ENCODE measurements at regions not wholly inside any gene's neighbourhood (a gene's known extent, or its start where the extent isn't known, plus 50 kb on each side); places are given as distances from the start of the nearest gene placed in this dataset.

GRCh38 chr2:190123956-190124355 lies 61.4 kb upstream of the MSTN start:
- H3K27me3 Mint-ChIP-seq = no peaks in the 10 kb centered on the region
- H3K9me3 Mint-ChIP-seq = no peaks in the 10 kb centered on the region
- H3K4me1 Mint-ChIP-seq = peaks cover 7% of the 10 kb centered on the region
- no peak overlapping the region for H3K4me3 Mint-ChIP-seq
- H3K36me3 Mint-ChIP-seq (ENCODE audit: insufficient read depth) = no peaks in the 10 kb centered on the region
- DNase-seq (ENCODE audit: low spot score in 2 of 2) (no peak), ATAC-seq (replicated peaks; ENCODE audit: extremely low read depth, poor library complexity, severe bottlenecking) (no peak)
- no peak overlapping the region for H3K27ac Mint-ChIP-seq (ENCODE audit: low read depth)

GRCh38 chr2:190121971-190122370 lies 59.4 kb upstream of the MSTN start:
- Mint-ChIP-seq H3K27ac (ENCODE audit: low read depth) (no peak overlapping the region), H3K36me3 (ENCODE audit: insufficient read depth) (no peaks in the 10 kb centered on the region), H3K4me1 (peaks cover 7% of the 10 kb centered on the region), H3K4me3 (no peak overlapping the region), H3K9me3 (no peaks in the 10 kb centered on the region), H3K27me3 (no peaks in the 10 kb centered on the region)
- ATAC-seq (replicated peaks; ENCODE audit: extremely low read depth, poor library complexity, severe bottlenecking) (no peak), DNase-seq (ENCODE audit: low spot score in 2 of 2) (no peak)

- peaks cover 7% of the 10 kb centered on the region for H3K4me1 Mint-ChIP-seq
- no peaks in the 10 kb centered on the region for H3K9me3 Mint-ChIP-seq
- no peak overlapping the region for H3K4me3 Mint-ChIP-seq
- H3K36me3 Mint-ChIP-seq (ENCODE audit: insufficient read depth) = no peaks in the 10 kb centered on the region
- ATAC-seq (replicated peaks; ENCODE audit: extremely low read depth, poor library complexity, severe bottlenecking) = no peak
- peaks cover under 1% of the 10 kb centered on the region for H3K27me3 Mint-ChIP-seq
- no peak overlapping the region for H3K27ac Mint-ChIP-seq (ENCODE audit: low read depth)
- no peak for DNase-seq (ENCODE audit: low spot score in 2 of 2)
These were observed 58.8 kb upstream of the MSTN start for GRCh38 chr2:190121305-190121704.

- DNase-seq (ENCODE audit: low spot score in 2 of 2) (no peak), ATAC-seq (replicated peaks; ENCODE audit: extremely low read depth, poor library complexity, severe bottlenecking) (peak; percentile 44)
- Mint-ChIP-seq H3K4me1 (peaks cover 7% of the 10 kb centered on the region), H3K9me3 (no peaks in the 10 kb centered on the region), H3K27ac (ENCODE audit: low read depth) (no peak overlapping the region), H3K36me3 (ENCODE audit: insufficient read depth) (no peaks in the 10 kb centered on the region), H3K4me3 (no peak overlapping the region), H3K27me3 (peaks cover 9% of the 10 kb centered on the region)
These were observed 57.5 kb upstream of the MSTN start for GRCh38 chr2:190119923-190120590.

- peak overlapping the region; percentile 10 for H3K27ac Mint-ChIP-seq (ENCODE audit: low read depth)
- DNase-seq (ENCODE audit: low spot score in 2 of 2) = peak in 1 of 2 donors; percentile 10
- ATAC-seq (replicated peaks; ENCODE audit: extremely low read depth, poor library complexity, severe bottlenecking) = peak; percentile 77
- H3K4me3 Mint-ChIP-seq = no peak overlapping the region
- H3K36me3 Mint-ChIP-seq (ENCODE audit: insufficient read depth) = no peaks in the 10 kb centered on the region
- H3K4me1 Mint-ChIP-seq = peaks cover 7% of the 10 kb centered on the region
- peaks cover 9% of the 10 kb centered on the region for H3K27me3 Mint-ChIP-seq
- H3K9me3 Mint-ChIP-seq = no peaks in the 10 kb centered on the region
These were observed 56.7 kb upstream of the MSTN start for GRCh38 chr2:190119257-190119656.

GRCh38 chr2:190117305-190117704 lies 54.8 kb upstream of the MSTN start:
- Mint-ChIP-seq H3K4me3 (no peak overlapping the region), H3K9me3 (no peaks in the 10 kb centered on the region), H3K27me3 (peaks cover 9% of the 10 kb centered on the region), H3K27ac (ENCODE audit: low read depth) (no peak overlapping the region), H3K4me1 (peaks cover 7% of the 10 kb centered on the region), H3K36me3 (ENCODE audit: insufficient read depth) (no peaks in the 10 kb centered on the region)
- ATAC-seq (replicated peaks; ENCODE audit: extremely low read depth, poor library complexity, severe bottlenecking) (no peak), DNase-seq (ENCODE audit: low spot score in 2 of 2) (no peak)

- Mint-ChIP-seq H3K4me1 (no peaks in the 10 kb centered on the region), H3K4me3 (no peak overlapping the region), H3K27ac (ENCODE audit: low read depth) (no peak overlapping the region), H3K9me3 (no peaks in the 10 kb centered on the region), H3K36me3 (ENCODE audit: insufficient read depth) (no peaks in the 10 kb centered on the region), H3K27me3 (peaks cover 20% of the 10 kb centered on the region)
- DNase-seq (ENCODE audit: low spot score in 2 of 2) (no peak), ATAC-seq (replicated peaks; ENCODE audit: extremely low read depth, poor library complexity, severe bottlenecking) (no peak)
These were observed 50.5 kb upstream of the MSTN start for GRCh38 chr2:190113000-190113399.

Measured in central memory CD8-positive, alpha-beta T cell (primary cell).